PC-9 (cell line): ENCODE measurements at regions not wholly inside any gene's neighbourhood (a gene's known extent, or its start where the extent isn't known, plus 50 kb on each side); places are given as distances from the start of the nearest gene placed in this dataset.

Experiments used
- BruUV-seq: library from RNA; stranded (reverse); fragments of 400-500 nt; replicated peaks from 2 replicates; lab custom pipeline; 2021; lab: Mats Ljungman, UMichigan
- CTCF ChIA-PET: fragments of 300-600 bp; sonication (Branson Sonifier 250); formaldehyde crosslinking; loops from one replicate; lab custom pipeline; 2022; ENCODE audit warnings: antibody characterized with exemption; lab: Charles Lee
- POLR2A ChIA-PET: fragments of 300-600 bp; sonication (Branson Sonifier 250); formaldehyde crosslinking; loops from one replicate; lab custom pipeline; 2022; ENCODE audit warnings: antibody characterized with exemption; ENCODE audit not compliant: unreplicated experiment; lab: Charles Lee
- DNase-seq, 2 experiments: peaks; one replicate each; pipeline versions ENCODE4 v3.0.0 to v3.0.0-alpha.2; 2015 to 2022; ENCODE audit warnings: mixed read lengths in 1 of 2
- H2AFZ ChIP-seq: fragments of 200-600 bp; sonication (generic); 2 replicates; pipeline ENCODE4 v1.8.1; 2017; ENCODE audit warnings: antibody characterized with exemption
- H3F3A ChIP-seq: fragments of 200-600 bp; sonication (generic); 2 replicates; pipeline ENCODE4 v1.8.1; 2017; ENCODE audit warnings: antibody characterized with exemption, mild to moderate bottlenecking, low read depth; ENCODE audit not compliant: insufficient read depth
- H3K27ac ChIP-seq: fragments of 200-600 bp; sonication (generic); 2 replicates; pipeline ENCODE4 v1.6.1; 2016; ENCODE audit warnings: mixed run types
- H3K27me3 ChIP-seq: fragments of 200-600 bp; sonication (generic); 2 replicates; pipeline ENCODE4 v1.6.1; 2016; ENCODE audit warnings: low read depth, mixed run types; ENCODE audit not compliant: insufficient read depth
- H3K36me3 ChIP-seq: fragments of 200-600 bp; sonication (generic); 2 replicates; pipeline ENCODE4 v1.6.1; 2016; ENCODE audit warnings: low read depth, mixed run types
- H3K4me1 ChIP-seq: fragments of 200-600 bp; sonication (generic); replicated peaks from 2 replicates; pipeline ENCODE4 v1.6.1; 2016; ENCODE audit warnings: mixed run types; ENCODE audit not compliant: insufficient read depth
- H3K4me2 ChIP-seq: fragments of 200-600 bp; sonication (generic); 2 replicates; pipeline ENCODE4 v1.6.1; 2017; ENCODE audit warnings: mixed run types
- H3K4me3 ChIP-seq: fragments of 200-600 bp; sonication (generic); 2 replicates; pipeline ENCODE4 v1.6.1; 2016; ENCODE audit warnings: mixed run types
- H3K79me2 ChIP-seq: fragments of 200-600 bp; sonication (generic); 2 replicates; pipeline ENCODE4 v1.6.1; 2017; ENCODE audit warnings: low read depth, mixed run types
- H3K9me2 ChIP-seq: fragments of 200-600 bp; sonication (generic); 2 replicates; pipeline ENCODE4 v1.8.1; 2017; ENCODE audit warnings: mild to moderate bottlenecking; ENCODE audit not compliant: insufficient read depth
- H3K9me3 ChIP-seq: fragments of 200-600 bp; sonication (generic); 2 replicates; pipeline ENCODE4 v1.8.1; 2016; ENCODE audit warnings: low read depth; ENCODE audit not compliant: insufficient read depth
- H4K20me1 ChIP-seq: fragments of 200-600 bp; sonication (generic); 2 replicates; pipeline ENCODE4 v1.8.1; 2017; ENCODE audit not compliant: insufficient read depth
- CTCF ChIP-seq: fragments of 200-600 bp; sonication (generic); conservative IDR thresholded peaks from 2 replicates; pipeline ENCODE4 v1.6.1; 2017; ENCODE audit warnings: mixed run types, antibody characterized with exemption, mild to moderate bottlenecking, moderate library complexity
- EZH2 ChIP-seq: fragments of 200-600 bp; sonication (generic); IDR thresholded peaks from 2 replicates; pipeline ENCODE4 v1.8.0; 2017; ENCODE audit warnings: antibody characterized with exemption, low read depth
- intact Hi-C: fragments of 100-400 bp; cut with micrococcal nuclease; formaldehyde crosslinking; loops from one replicate; pipeline ENCODE4 v1.10.0; 2022; ENCODE audit not compliant: unreplicated experiment

GRCh38 chr3:103403191-103403590 is 968.4 kb downstream of the ZPLD1 start:
- Histone ChIP-seq H3K79me2 (no peaks in the 10 kb centered on the region), H3K4me2 (no peak overlapping the region), H3K36me3 (no peaks in the 10 kb centered on the region), H3K4me1 (no peaks in the 10 kb centered on the region), H3K9me3 (no peaks in the 10 kb centered on the region), H3K9me2 (no peaks in the 10 kb centered on the region), H3K27me3 (no peaks in the 10 kb centered on the region), H4K20me1 (no peaks in the 10 kb centered on the region), H3F3A (no peaks in the 10 kb centered on the region), H3K4me3 (no peak overlapping the region), H3K27ac (no peak overlapping the region), H2AFZ (no peak overlapping the region)
- TF ChIP-seq EZH2 (no peak), CTCF (no peak)
- ChIA-PET POLR2A (no interaction called here), CTCF (no interaction called here)
- DNase-seq: no peak
- intact Hi-C loops: no loop called here
- no TSS peak for BruUV-seq

GRCh38 chr3:103406320-103406850 is 971.6 kb downstream of the ZPLD1 start:
- no peaks in the 10 kb centered on the region for H3K27me3 ChIP-seq
- no peaks in the 10 kb centered on the region for H3F3A ChIP-seq
- H4K20me1 ChIP-seq: no peaks in the 10 kb centered on the region
- no peaks in the 10 kb centered on the region for H3K79me2 ChIP-seq
- TF ChIP-seq CTCF (no peak), EZH2 (no peak)
- BruUV-seq: no TSS peak
- no peaks in the 10 kb centered on the region for H3K9me3 ChIP-seq
- no peak for DNase-seq
- ChIA-PET CTCF (no interaction called here), POLR2A (no interaction called here)
- intact Hi-C loops: no loop called here
- no peaks in the 10 kb centered on the region for H3K4me1 ChIP-seq
- no peaks in the 10 kb centered on the region for H3K36me3 ChIP-seq
- no peak overlapping the region for H3K27ac ChIP-seq
- H2AFZ ChIP-seq: no peak overlapping the region
- no peak overlapping the region for H3K4me2 ChIP-seq
- no peaks in the 10 kb centered on the region for H3K9me2 ChIP-seq
- no peak overlapping the region for H3K4me3 ChIP-seq

GRCh38 chr3:103410231-103410630 is 975.4 kb downstream of the ZPLD1 start:
- intact Hi-C loops: no loop called here
- Histone ChIP-seq H3K4me3 (no peak overlapping the region), H3K4me2 (no peak overlapping the region), H3K36me3 (no peaks in the 10 kb centered on the region), H3K27ac (no peak overlapping the region), H3K9me2 (no peaks in the 10 kb centered on the region), H4K20me1 (no peaks in the 10 kb centered on the region), H2AFZ (no peak overlapping the region), H3K27me3 (no peaks in the 10 kb centered on the region), H3K79me2 (no peaks in the 10 kb centered on the region), H3K9me3 (no peaks in the 10 kb centered on the region), H3K4me1 (no peaks in the 10 kb centered on the region), H3F3A (no peaks in the 10 kb centered on the region)
- ChIA-PET CTCF (no interaction called here), POLR2A (no interaction called here)
- no TSS peak for BruUV-seq
- DNase-seq: no peak
- TF ChIP-seq CTCF: no peak; the same call in 1 of the 2 replicates
- TF ChIP-seq EZH2: no peak
